NCI-H128 (cell line): ENCODE measurements at regions not wholly inside any gene's neighbourhood (a gene's known extent, or its start where the extent isn't known, plus 50 kb on each side); places are given as distances from the start of the nearest gene placed in this dataset.

Experiments used
- DNase-seq: peaks from one replicate; lab custom pipeline; 2025; ENCODE audit not compliant: unreplicated experiment; lab: John Stamatoyannopoulos, UW

- no peak for DNase-seq
Observed at GRCh38 chr18:41842886-41843285, 112.1 kb upstream of the PIK3C3 start.

- DNase-seq, result no peak
Observed at GRCh38 chr18:41829647-41830516, 125.2 kb upstream of the PIK3C3 start.

- no peak for DNase-seq
Observed at GRCh38 chr18:41828137-41828536, 126.9 kb upstream of the PIK3C3 start.

GRCh38 chr18:41820784-41821183 lies 134.2 kb upstream of the PIK3C3 start:
- DNase-seq, result no peak

GRCh38 chr18:41818381-41819355 lies 136.4 kb upstream of the PIK3C3 start:
- no peak for DNase-seq

GRCh38 chr18:41814651-41815050 lies 140.4 kb upstream of the PIK3C3 start:
- DNase-seq, result no peak

- DNase-seq, result peak; percentile 39
Observed at GRCh38 chr18:41809652-41810051, 145.4 kb upstream of the PIK3C3 start.

GRCh38 chr18:41805341-41805740 lies 149.7 kb upstream of the PIK3C3 start:
- DNase-seq, result no peak

GRCh38 chr18:41798879-41799278 lies 156.2 kb upstream of the PIK3C3 start:
- no peak for DNase-seq

- no peak for DNase-seq
Observed at GRCh38 chr18:41790687-41791086, 164.3 kb upstream of the PIK3C3 start.

GRCh38 chr18:41789001-41789400 lies 166.0 kb upstream of the PIK3C3 start:
- no peak for DNase-seq

- DNase-seq, result no peak
Observed at GRCh38 chr18:41783879-41784278, 171.2 kb upstream of the PIK3C3 start.

GRCh38 chr18:41783065-41783818 lies 171.8 kb upstream of the PIK3C3 start:
- DNase-seq, result no peak

GRCh38 chr18:41771973-41772372 lies 183.1 kb upstream of the PIK3C3 start:
- DNase-seq, result no peak

- no peak for DNase-seq
Observed at GRCh38 chr18:41769265-41769664, 185.8 kb upstream of the PIK3C3 start.

GRCh38 chr18:41768467-41768866 lies 186.6 kb upstream of the PIK3C3 start:
- no peak for DNase-seq

GRCh38 chr18:41767960-41768359 lies 187.1 kb upstream of the PIK3C3 start:
- DNase-seq, result no peak

- peak; percentile 44 for DNase-seq
Observed at GRCh38 chr18:41765460-41765859, 189.6 kb upstream of the PIK3C3 start.

- DNase-seq, result no peak
Observed at GRCh38 chr18:41763361-41763760, 191.7 kb upstream of the PIK3C3 start.

GRCh38 chr18:41761333-41762018 lies 193.6 kb upstream of the PIK3C3 start:
- no peak for DNase-seq
